A549 (cell line): ENCODE measurements at regions not wholly inside any gene's neighbourhood (a gene's known extent, or its start where the extent isn't known, plus 50 kb on each side); places are given as distances from the start of the nearest gene placed in this dataset.

Experiments
- ATAC-seq, 2 experiments: fragments of 200-7000 bp in 1 of 2; fragments of >200 bp in 1 of 2; cut with Nextera tagmentation in 1 of 2; cut with Tn5 transposase in 1 of 2; 3 replicates each; pipeline versions ENCODE4 v1.8.0 to v1.9.1; 2018 to 2020; ENCODE audit warnings: mild to moderate bottlenecking in 1 of 2, moderate library complexity in 1 of 2
- CTCF ChIA-PET: fragments of 300-600 bp; sonication (Branson Sonifier 250); formaldehyde crosslinking; extraction: SDS; loops from one replicate; lab custom pipeline; 2021; ENCODE audit warnings: antibody characterized with exemption, inconsistent platforms; lab: Yijun Ruan, JAX
- POLR2A ChIA-PET: fragments of 350-600 bp; formaldehyde crosslinking; extraction: SDS; loops from one replicate; lab custom pipeline; 2021; ENCODE audit warnings: antibody characterized with exemption, inconsistent platforms; lab: Yijun Ruan, JAX
- DNase-seq, 2 experiments: peaks; one replicate each; pipeline versions ENCODE4 v3.0.0 to v3.0.0-alpha.2; 2011 to 2016; ENCODE audit warnings: low read depth in 1 of 2, low spot score in 1 of 2
- FAIRE-seq: peaks from 2 replicates; lab custom pipeline; 2011; peaks lifted over from hg19 to GRCh38; lab: Jason Lieb, UNC
- H3K27ac ChIP-seq, 2 experiments: fragments of >200 bp; sonication (Bioruptor Twin); formaldehyde crosslinking; 3 replicates each; pipeline ENCODE4 v1.5.1; 2016 to 2017
- H3K4me1 ChIP-seq: fragments of >200 bp; sonication (Bioruptor Twin); formaldehyde crosslinking; 3 replicates; pipeline ENCODE4 v1.6.1; 2016
- H3K4me2 ChIP-seq: fragments of >200 bp; sonication (Bioruptor Twin); formaldehyde crosslinking; 3 replicates; pipeline ENCODE4 v1.6.1; 2016
- H3K4me3 ChIP-seq: fragments of >200 bp; sonication (Bioruptor Twin); formaldehyde crosslinking; 3 replicates; pipeline ENCODE4 v1.5.1; 2016
- H3K9me3 ChIP-seq: fragments of >200 bp; sonication (Bioruptor Twin); formaldehyde crosslinking; 3 replicates; pipeline ENCODE4 v1.6.1; 2016
- CBX8 ChIP-seq: fragments of 200-600 bp; sonication (generic); IDR thresholded peaks from 2 replicates; pipeline ENCODE4 v1.6.1; 2016
- CEBPB ChIP-seq, 2 experiments: fragments of >200 bp in 1 of 2; sonication (Bioruptor Twin) in 1 of 2; formaldehyde crosslinking in 1 of 2; IDR thresholded peaks; 2 replicates each; pipeline ENCODE4 v1.6.1; 2012 to 2016
- CHD4 ChIP-seq: fragments of 200-600 bp; sonication (generic); IDR thresholded peaks from 2 replicates; pipeline ENCODE4 v1.6.1; 2016; ENCODE audit warnings: antibody characterized with exemption, mild to moderate bottlenecking, borderline replicate concordance
- E2F6 ChIP-seq: IDR thresholded peaks from 2 replicates; pipeline ENCODE4 v1.6.1; 2012; ENCODE audit warnings: low read depth, borderline replicate concordance
- ELK1 ChIP-seq: fragments of 150-350 bp; IDR thresholded peaks from 2 replicates; pipeline ENCODE4 v1.6.1; 2014; ENCODE audit warnings: low read depth, mild to moderate bottlenecking, low read length
- ESRRA ChIP-seq: fragments of 150-350 bp; IDR thresholded peaks from 2 replicates; pipeline ENCODE4 v1.6.1; 2014; ENCODE audit warnings: mild to moderate bottlenecking, low read length, borderline replicate concordance
- GATA3 ChIP-seq: IDR thresholded peaks from 2 replicates; pipeline ENCODE4 v1.6.1; 2012; ENCODE audit warnings: borderline replicate concordance
- HOXA7 ChIP-seq: fragments of 250-450 bp; sonication (Bioruptor Pico); IDR thresholded peaks from 2 replicates; pipeline ENCODE4 v1.5.0; 2020; ENCODE audit warnings: mild to moderate bottlenecking, moderate library complexity
- HOXB13 ChIP-seq: fragments of 250-450 bp; sonication (Bioruptor Pico); IDR thresholded peaks from 2 replicates; pipeline ENCODE4 v1.5.0; 2020; ENCODE audit warnings: low read depth, mild to moderate bottlenecking, moderate library complexity
- MAFK ChIP-seq: fragments of 450-650 bp; IDR thresholded peaks from 2 replicates; pipeline ENCODE4 v1.6.1; 2014; ENCODE audit not compliant: partially characterized antibody
- NR3C1 ChIP-seq: fragments of >200 bp; sonication (Bioruptor Twin); formaldehyde crosslinking; IDR thresholded peaks from 3 replicates; pipeline ENCODE4 v1.6.1; 2017
- PHF8 ChIP-seq: fragments of 200-600 bp; sonication (generic); IDR thresholded peaks from 2 replicates; pipeline ENCODE4 v1.6.1; 2016; ENCODE audit warnings: low read depth, mild to moderate bottlenecking, antibody characterized with exemption, moderate library complexity, borderline replicate concordance
- POLR2A ChIP-seq: IDR thresholded peaks from 2 replicates; pipeline ENCODE4 v1.6.1; 2012; ENCODE audit warnings: mild to moderate bottlenecking, low read length
- RAD21 ChIP-seq, 2 experiments: fragments of >200 bp in 1 of 2; sonication (Bioruptor Twin) in 1 of 2; formaldehyde crosslinking in 1 of 2; IDR thresholded peaks in 1 of 2; conservative IDR thresholded peaks in 1 of 2; 2 replicates in 1 of 2; 3 replicates in 1 of 2; pipeline ENCODE4 v1.6.1; 2012 to 2018; ENCODE audit warnings: inconsistent platforms in 1 of 2
- RCOR1 ChIP-seq: fragments of 150-350 bp; IDR thresholded peaks from 2 replicates; pipeline ENCODE4 v1.6.1; 2014; ENCODE audit warnings: antibody characterized with exemption, low read length, low read depth
- SMC3 ChIP-seq: fragments of >200 bp; sonication (Bioruptor Twin); formaldehyde crosslinking; IDR thresholded peaks from 3 replicates; pipeline ENCODE4 v1.6.1; 2018; ENCODE audit warnings: inconsistent platforms
- ZFP36 ChIP-seq: fragments of 450-650 bp; IDR thresholded peaks from 2 replicates; pipeline ENCODE4 v1.6.1; 2014; ENCODE audit warnings: borderline replicate concordance; ENCODE audit not compliant: partially characterized antibody
- ZSCAN20 ChIP-seq: fragments of 250-450 bp; sonication (Bioruptor Pico); IDR thresholded peaks from 2 replicates; pipeline ENCODE4 v1.8.0; 2022; ENCODE audit warnings: mild to moderate bottlenecking, moderate library complexity
- WGBS: methylation state at CpG from one replicate; pipeline ENCODE4 v1.1.6; 2017; ENCODE audit errors: missing lambda C conversion rate; 5-methylcytosine and 5-hydroxymethylcytosine counted together
- TF ChIP-seq, protein P1 (sequence below): fragments of >200 bp; sonication (Bioruptor Twin); formaldehyde crosslinking; IDR thresholded peaks from 3 replicates; pipeline ENCODE4 v1.5.1; 2016
- TF ChIP-seq, protein P2 (sequence below): fragments of 250-450 bp; sonication (Bioruptor Pico); IDR thresholded peaks from 2 replicates; pipeline ENCODE4 v1.5.0; 2021; ENCODE audit warnings: mild to moderate bottlenecking, moderate library complexity, borderline replicate concordance
- TF ChIP-seq, protein P3 (sequence below): fragments of 450-650 bp; IDR thresholded peaks from 2 replicates; pipeline ENCODE4 v1.6.1; 2014; ENCODE audit warnings: antibody characterized with exemption

DNA sequence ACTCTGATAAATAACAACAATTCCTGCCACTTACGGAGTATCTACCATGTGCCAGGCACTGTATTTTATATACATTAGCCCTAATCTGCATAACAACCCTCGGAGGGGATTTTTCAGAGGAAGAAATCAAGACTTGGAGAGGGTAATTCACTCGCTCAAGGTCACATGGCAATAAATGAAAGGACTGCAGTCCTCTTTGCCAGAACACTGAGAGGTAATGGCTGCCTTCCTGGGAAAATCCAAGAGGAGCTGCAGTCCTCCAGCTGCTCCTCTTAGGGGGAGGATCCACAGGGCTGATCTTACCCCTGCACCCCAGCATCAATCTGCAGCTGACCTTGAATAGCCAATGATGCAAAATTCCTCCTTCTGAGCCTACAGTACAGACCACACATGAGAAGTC lies 114.1 kb upstream of the RPL38 start:
- FAIRE-seq = no peak
- TF ChIP-seq POLR2A = no peak
- no peak for TF ChIP-seq ZFP36
- no peak for TF ChIP-seq ELK1
- no peak for TF ChIP-seq CBX8
- TF ChIP-seq, protein P1, sequence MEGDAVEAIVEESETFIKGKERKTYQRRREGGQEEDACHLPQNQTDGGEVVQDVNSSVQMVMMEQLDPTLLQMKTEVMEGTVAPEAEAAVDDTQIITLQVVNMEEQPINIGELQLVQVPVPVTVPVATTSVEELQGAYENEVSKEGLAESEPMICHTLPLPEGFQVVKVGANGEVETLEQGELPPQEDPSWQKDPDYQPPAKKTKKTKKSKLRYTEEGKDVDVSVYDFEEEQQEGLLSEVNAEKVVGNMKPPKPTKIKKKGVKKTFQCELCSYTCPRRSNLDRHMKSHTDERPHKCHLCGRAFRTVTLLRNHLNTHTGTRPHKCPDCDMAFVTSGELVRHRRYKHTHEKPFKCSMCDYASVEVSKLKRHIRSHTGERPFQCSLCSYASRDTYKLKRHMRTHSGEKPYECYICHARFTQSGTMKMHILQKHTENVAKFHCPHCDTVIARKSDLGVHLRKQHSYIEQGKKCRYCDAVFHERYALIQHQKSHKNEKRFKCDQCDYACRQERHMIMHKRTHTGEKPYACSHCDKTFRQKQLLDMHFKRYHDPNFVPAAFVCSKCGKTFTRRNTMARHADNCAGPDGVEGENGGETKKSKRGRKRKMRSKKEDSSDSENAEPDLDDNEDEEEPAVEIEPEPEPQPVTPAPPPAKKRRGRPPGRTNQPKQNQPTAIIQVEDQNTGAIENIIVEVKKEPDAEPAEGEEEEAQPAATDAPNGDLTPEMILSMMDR = no peak
- no peak for TF ChIP-seq HOXA7 (CRISPR knock-in tag)
- no peak for TF ChIP-seq RCOR1
- TF ChIP-seq CEBPB (IDR thresholded peaks at IDR 0.05) = no peak
- TF ChIP-seq HOXB13 (CRISPR knock-in tag) = no peak
- TF ChIP-seq, protein P2, sequence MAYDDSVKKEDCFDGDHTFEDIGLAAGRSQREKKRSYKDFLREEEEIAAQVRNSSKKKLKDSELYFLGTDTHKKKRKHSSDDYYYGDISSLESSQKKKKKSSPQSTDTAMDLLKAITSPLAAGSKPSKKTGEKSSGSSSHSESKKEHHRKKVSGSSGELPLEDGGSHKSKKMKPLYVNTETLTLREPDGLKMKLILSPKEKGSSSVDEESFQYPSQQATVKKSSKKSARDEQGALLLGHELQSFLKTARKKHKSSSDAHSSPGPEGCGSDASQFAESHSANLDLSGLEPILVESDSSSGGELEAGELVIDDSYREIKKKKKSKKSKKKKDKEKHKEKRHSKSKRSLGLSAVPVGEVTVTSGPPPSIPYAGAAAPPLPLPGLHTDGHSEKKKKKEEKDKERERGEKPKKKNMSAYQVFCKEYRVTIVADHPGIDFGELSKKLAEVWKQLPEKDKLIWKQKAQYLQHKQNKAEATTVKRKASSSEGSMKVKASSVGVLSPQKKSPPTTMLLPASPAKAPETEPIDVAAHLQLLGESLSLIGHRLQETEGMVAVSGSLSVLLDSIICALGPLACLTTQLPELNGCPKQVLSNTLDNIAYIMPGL = no peak
- no peak for TF ChIP-seq GATA3
- TF ChIP-seq PHF8 = no peak
- no peak for TF ChIP-seq E2F6
- TF ChIP-seq ZSCAN20 (CRISPR knock-in tag) = no peak
- TF ChIP-seq CHD4 = no peak
- TF ChIP-seq, protein P3, sequence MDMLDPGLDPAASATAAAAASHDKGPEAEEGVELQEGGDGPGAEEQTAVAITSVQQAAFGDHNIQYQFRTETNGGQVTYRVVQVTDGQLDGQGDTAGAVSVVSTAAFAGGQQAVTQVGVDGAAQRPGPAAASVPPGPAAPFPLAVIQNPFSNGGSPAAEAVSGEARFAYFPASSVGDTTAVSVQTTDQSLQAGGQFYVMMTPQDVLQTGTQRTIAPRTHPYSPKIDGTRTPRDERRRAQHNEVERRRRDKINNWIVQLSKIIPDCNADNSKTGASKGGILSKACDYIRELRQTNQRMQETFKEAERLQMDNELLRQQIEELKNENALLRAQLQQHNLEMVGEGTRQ = no peak
- POLR2A ChIA-PET = no interaction called here
- Histone ChIP-seq H3K4me1 (no peaks in the 10 kb centered on the region), H3K9me3 (peaks cover 34% of the 10 kb centered on the region), H3K4me3 (no peak overlapping the region), H3K4me2 (no peak overlapping the region), H3K27ac (no peak overlapping the region)
- DNase-seq = no peak
- ATAC-seq = no peak
- WGBS = 4% methylated on average over 3 of the region's 3 CpGs
- CTCF ChIA-PET = interaction anchor here (0.8 to 3.9 kb wide), 23 partner anchors 10 to 502 kb away, joined by 3 to 40 read pairs (median 5); no protein-coding TSS in a partner anchor

DNA sequence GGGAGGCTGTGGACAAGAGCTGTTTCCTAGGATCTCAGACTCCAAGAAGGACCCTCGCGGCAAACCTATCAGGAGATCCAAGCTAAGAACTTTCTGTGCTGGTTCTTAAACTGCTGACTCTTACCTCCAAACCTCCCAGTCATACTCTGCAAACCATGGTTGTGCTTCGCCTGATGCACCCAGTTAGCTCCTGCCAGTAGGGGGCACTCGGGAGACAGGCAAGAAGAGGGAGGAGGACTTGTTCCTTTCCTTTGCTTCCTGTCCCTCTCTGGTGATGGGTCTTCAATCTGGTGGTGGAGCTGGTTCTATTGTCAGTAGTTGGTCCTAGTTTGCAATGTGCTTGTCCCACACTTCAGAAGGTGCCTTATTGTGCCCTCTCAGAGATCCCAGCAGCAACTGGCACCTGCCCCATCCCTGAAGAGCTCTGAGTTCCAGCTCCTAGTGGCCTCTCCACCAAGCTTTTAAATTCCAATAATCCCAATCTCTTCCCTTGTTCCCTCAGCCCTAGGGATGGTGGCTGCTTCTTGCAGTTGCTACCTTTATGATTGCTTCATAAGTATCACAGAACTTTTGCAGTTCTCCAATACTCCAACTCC lies 113.5 kb upstream of the RPL38 start:
- WGBS = 2% methylated on average over 4 of the region's 4 CpGs
- Histone ChIP-seq H3K4me1 (no peaks in the 10 kb centered on the region), H3K27ac (no peak overlapping the region), H3K9me3 (peaks cover 28% of the 10 kb centered on the region), H3K4me3 (no peak overlapping the region), H3K4me2 (no peak overlapping the region)
- peak; percentile 96 for FAIRE-seq
- CTCF ChIA-PET = interaction anchor here (0.8 to 3.9 kb wide), 29 partner anchors 10 to 503 kb away, joined by 3 to 40 read pairs (median 4); no protein-coding TSS in a partner anchor
- no peak for TF ChIP-seq ESRRA
- no peak for TF ChIP-seq MAFK
- no peak for TF ChIP-seq NR3C1
- TF ChIP-seq SMC3 = peak; percentile 61
- peak; percentile 66 to 81 for TF ChIP-seq RAD21 (conservative IDR thresholded peaks at IDR 0.05 in 1 of 2, IDR thresholded peaks at IDR 0.05 in 1 of 2)
- TF ChIP-seq, protein P1 = peak; percentile 70
- POLR2A ChIA-PET = no interaction called here
- ATAC-seq = peak; percentile 52 to 90; a peak in 4 of 6 replicates
- DNase-seq = peak; percentile 52 to 79
